ENCODE measurements at regions not wholly inside any gene's neighbourhood (a gene's known extent, or its start where the extent isn't known, plus 50 kb on each side); places are given as distances from the start of the nearest gene placed in this dataset.

- Histone ChIP-seq H3K4me1 (ENCODE audit: insufficient read depth, low read length) (no peaks in the 10 kb centered on the region), H3K27ac (ENCODE audit: low read depth in 1 of 2, low read length in 2 of 2) (no peak overlapping the region), H3K4me3 (ENCODE audit: low read length) (no peak overlapping the region), H3K36me3 (ENCODE audit: insufficient read depth, low read length) (no peaks in the 10 kb centered on the region), H3K9me3 (ENCODE audit: control insufficient read depth in 1 of 2, insufficient read depth in 1 of 2, low read length in 2 of 2) (no peaks in the 10 kb centered on the region), H3K27me3 (ENCODE audit: control insufficient read depth in 1 of 2, insufficient read depth in 2 of 2, low read length in 2 of 2) (no peaks in the 10 kb centered on the region)
- DNase-seq (no peak), ATAC-seq (ENCODE audit: poor library complexity) (no peak)
- H3K4me1 Mint-ChIP-seq (ENCODE audit: low read depth): no peaks in the 10 kb centered on the region
- H3K9me3 Mint-ChIP-seq: peaks cover 3% of the 10 kb centered on the region
- no peaks in the 10 kb centered on the region for H3K27me3 Mint-ChIP-seq
- CTCF ChIA-PET: no interaction called here
- TF ChIP-seq CTCF (IDR thresholded peaks at IDR 0.05): no peak
- intact Hi-C loops (cut with DNase I, micrococcal nuclease): no loop called here
- H3K36me3 Mint-ChIP-seq (ENCODE audit: low read depth): no peaks in the 10 kb centered on the region
- H3K27ac Mint-ChIP-seq: no peak overlapping the region
- no peak overlapping the region for H3K4me3 Mint-ChIP-seq
- POLR2A ChIA-PET: no interaction called here
Observed at GRCh38 chrX:87236830-87237440, 280.7 kb upstream of the KLHL4 start.

- no peaks in the 10 kb centered on the region for H3K36me3 Mint-ChIP-seq (ENCODE audit: low read depth)
- no peak for DNase-seq
- Histone ChIP-seq H3K9me3 (ENCODE audit: control insufficient read depth in 1 of 2, insufficient read depth in 1 of 2, low read length in 2 of 2) (no peaks in the 10 kb centered on the region), H3K4me3 (ENCODE audit: low read length) (no peak overlapping the region), H3K27me3 (ENCODE audit: control insufficient read depth in 1 of 2, insufficient read depth in 2 of 2, low read length in 2 of 2) (no peaks in the 10 kb centered on the region), H3K4me1 (ENCODE audit: insufficient read depth, low read length) (no peaks in the 10 kb centered on the region), H3K36me3 (ENCODE audit: insufficient read depth, low read length) (no peaks in the 10 kb centered on the region), H3K27ac (ENCODE audit: low read depth in 1 of 2, low read length in 2 of 2) (no peak overlapping the region)
- ChIA-PET POLR2A (no interaction called here), CTCF (no interaction called here)
- H3K4me1 Mint-ChIP-seq (ENCODE audit: low read depth): no peaks in the 10 kb centered on the region
- no peak for ATAC-seq (ENCODE audit: poor library complexity)
- TF ChIP-seq CTCF (IDR thresholded peaks at IDR 0.05): no peak
- no peaks in the 10 kb centered on the region for H3K27me3 Mint-ChIP-seq
- no peak overlapping the region for H3K27ac Mint-ChIP-seq
- intact Hi-C loops (cut with DNase I, micrococcal nuclease): no loop called here
- no peaks in the 10 kb centered on the region for H3K9me3 Mint-ChIP-seq
- H3K4me3 Mint-ChIP-seq: no peak overlapping the region
Observed at GRCh38 chrX:87265518-87265917, 252.1 kb upstream of the KLHL4 start.

- H3K4me3 ChIP-seq (ENCODE audit: low read length): no peak overlapping the region
- TF ChIP-seq CTCF (IDR thresholded peaks at IDR 0.05): no peak
- Mint-ChIP-seq H3K9me3 (no peaks in the 10 kb centered on the region), H3K4me3 (no peak overlapping the region), H3K27me3 (no peaks in the 10 kb centered on the region), H3K4me1 (ENCODE audit: low read depth) (no peaks in the 10 kb centered on the region), H3K36me3 (ENCODE audit: low read depth) (no peaks in the 10 kb centered on the region), H3K27ac (no peak overlapping the region)
- H3K9me3 ChIP-seq (ENCODE audit: control insufficient read depth in 1 of 2, insufficient read depth in 1 of 2, low read length in 2 of 2): no peaks in the 10 kb centered on the region
- no peaks in the 10 kb centered on the region for H3K36me3 ChIP-seq (ENCODE audit: insufficient read depth, low read length)
- no peak for DNase-seq
- intact Hi-C loops (cut with DNase I, micrococcal nuclease): no loop called here
- no peak overlapping the region for H3K27ac ChIP-seq (ENCODE audit: low read depth in 1 of 2, low read length in 2 of 2)
- ChIA-PET POLR2A (no interaction called here), CTCF (no interaction called here)
- no peaks in the 10 kb centered on the region for H3K27me3 ChIP-seq (ENCODE audit: control insufficient read depth in 1 of 2, insufficient read depth in 2 of 2, low read length in 2 of 2)
- no peaks in the 10 kb centered on the region for H3K4me1 ChIP-seq (ENCODE audit: insufficient read depth, low read length)
- ATAC-seq (ENCODE audit: poor library complexity): no peak
Observed at GRCh38 chrX:87272491-87272890, 245.1 kb upstream of the KLHL4 start.
